Spinal cord (tissue), 9 donors: ENCODE measurements at regions not wholly inside any gene's neighbourhood (a gene's known extent, or its start where the extent isn't known, plus 50 kb on each side); places are given as distances from the start of the nearest gene placed in this dataset.
A peak's percentile ranks its signal among the peaks of the same experiment; 100 is the strongest.

Experiments used
- DNase-seq, 6 donors: peaks; one replicate each; pipeline versions ENCODE4 v3.0.0 to v3.0.0-alpha.2; 2013 to 2015; ENCODE audit warnings: low spot score in 6 of 6, low read depth in 4 of 6
- H3K27ac ChIP-seq: one replicate; pipeline ENCODE4 v1.5.1; 2013; ENCODE audit warnings: low read depth, low read length, control low read depth
- H3K27me3 ChIP-seq: one replicate; pipeline ENCODE4 v1.6.1; 2013; ENCODE audit warnings: low read length; ENCODE audit not compliant: control insufficient read depth, insufficient read depth
- H3K36me3 ChIP-seq: one replicate; pipeline ENCODE4 v1.6.1; 2013; ENCODE audit warnings: low read length; ENCODE audit not compliant: control insufficient read depth, insufficient read depth
- H3K4me1 ChIP-seq: one replicate; pipeline ENCODE4 v1.6.1; 2013; ENCODE audit warnings: low read length; ENCODE audit not compliant: control insufficient read depth, insufficient read depth
- H3K4me3 ChIP-seq: one replicate; pipeline ENCODE4 v1.5.1; 2013; ENCODE audit warnings: low read depth, low read length, control low read depth
- H3K9me3 ChIP-seq: one replicate; pipeline ENCODE4 v1.6.1; 2013; ENCODE audit warnings: low read length; ENCODE audit not compliant: control insufficient read depth, insufficient read depth
- WGBS: methylation state at CpG from one replicate; pipeline ENCODE4 v1.1.5; 2013; ENCODE audit warnings: missing lambda C conversion rate; ENCODE audit not compliant: insufficient coverage; 5-methylcytosine and 5-hydroxymethylcytosine counted together
- donor health status: healthy.

DNA sequence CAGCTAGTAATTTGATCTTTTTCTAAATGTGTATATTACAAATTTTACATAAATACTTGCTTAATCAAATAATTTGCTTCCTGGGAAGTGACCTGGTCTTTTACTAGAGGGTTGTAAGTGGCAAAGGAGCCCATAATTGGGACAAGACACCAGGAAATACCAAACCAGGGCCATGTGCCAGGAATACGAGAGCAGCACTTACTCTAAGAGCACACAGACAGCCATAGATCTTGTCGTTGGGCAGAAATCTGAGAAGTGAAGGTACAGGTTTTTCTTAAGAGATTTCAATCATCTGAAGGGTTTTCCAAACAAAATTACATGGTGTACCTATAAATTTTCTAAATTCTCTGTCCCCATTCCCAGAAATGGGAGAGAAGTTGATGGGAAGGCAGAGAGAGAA, 179.3 kb downstream of the HINT1 start:
- no CpG with 5 or more reads among the region's 2 CpGs for WGBS
- no peak overlapping the region for H3K4me3 ChIP-seq
- H3K36me3 ChIP-seq: no peaks in the 10 kb centered on the region
- H3K4me1 ChIP-seq: no peaks in the 10 kb centered on the region
- no peaks in the 10 kb centered on the region for H3K27me3 ChIP-seq
- peak in 1 of 6 donors; percentile 20 for DNase-seq
- no peak overlapping the region for H3K27ac ChIP-seq
- no peaks in the 10 kb centered on the region for H3K9me3 ChIP-seq

DNA sequence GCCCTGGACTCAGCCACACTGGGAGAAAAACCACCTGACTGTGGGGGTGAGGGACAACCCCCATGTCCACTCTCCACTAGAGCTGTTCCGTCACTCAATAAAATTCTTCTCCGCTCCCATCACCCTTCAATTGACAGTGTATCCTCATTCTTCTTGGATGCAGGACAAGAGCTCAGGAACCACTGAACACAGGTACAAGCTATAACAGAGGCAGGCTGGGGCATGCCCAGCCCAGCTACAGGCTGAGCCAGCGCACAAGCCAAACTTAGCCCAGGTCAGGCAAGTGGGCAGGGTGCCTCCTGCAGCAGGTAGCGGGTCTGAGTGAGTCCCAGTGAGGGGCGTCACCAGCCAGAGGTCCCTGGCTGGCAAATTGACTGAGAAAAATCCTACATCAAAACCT, 183.4 kb downstream of the HINT1 start:
- 100% methylated on average over 3 of the region's 5 CpGs for WGBS
- Histone ChIP-seq H3K4me1 (no peaks in the 10 kb centered on the region), H3K36me3 (no peaks in the 10 kb centered on the region), H3K9me3 (no peaks in the 10 kb centered on the region), H3K27ac (no peak overlapping the region), H3K4me3 (no peak overlapping the region), H3K27me3 (no peaks in the 10 kb centered on the region)
- no peak for DNase-seq

DNA sequence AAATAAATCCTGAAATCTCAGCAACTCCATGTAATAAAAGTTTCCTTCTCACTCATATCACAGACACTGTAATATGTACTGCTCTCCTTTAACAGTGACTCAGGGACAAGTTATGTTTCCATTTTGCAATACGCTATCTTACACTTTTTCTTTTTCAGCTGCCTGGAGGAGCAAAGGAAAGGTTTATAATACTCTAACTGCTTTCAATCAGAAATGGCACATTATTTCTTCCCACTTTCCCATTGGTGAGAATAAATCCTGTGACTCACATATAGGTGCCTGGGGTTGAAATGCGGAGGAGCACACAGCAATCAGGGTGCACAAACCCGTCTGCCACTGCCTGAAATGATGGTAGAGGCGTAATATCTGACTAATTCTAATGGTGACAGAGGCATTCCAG, 186.6 kb downstream of the HINT1 start:
- peak in 1 of 6 donors; percentile 36 for DNase-seq
- no peak overlapping the region for H3K4me3 ChIP-seq
- no peaks in the 10 kb centered on the region for H3K27me3 ChIP-seq
- no peak overlapping the region for H3K27ac ChIP-seq
- H3K36me3 ChIP-seq: no peaks in the 10 kb centered on the region
- no CpG with 5 or more reads among the region's 4 CpGs for WGBS
- no peaks in the 10 kb centered on the region for H3K4me1 ChIP-seq
- H3K9me3 ChIP-seq: no peaks in the 10 kb centered on the region

DNA sequence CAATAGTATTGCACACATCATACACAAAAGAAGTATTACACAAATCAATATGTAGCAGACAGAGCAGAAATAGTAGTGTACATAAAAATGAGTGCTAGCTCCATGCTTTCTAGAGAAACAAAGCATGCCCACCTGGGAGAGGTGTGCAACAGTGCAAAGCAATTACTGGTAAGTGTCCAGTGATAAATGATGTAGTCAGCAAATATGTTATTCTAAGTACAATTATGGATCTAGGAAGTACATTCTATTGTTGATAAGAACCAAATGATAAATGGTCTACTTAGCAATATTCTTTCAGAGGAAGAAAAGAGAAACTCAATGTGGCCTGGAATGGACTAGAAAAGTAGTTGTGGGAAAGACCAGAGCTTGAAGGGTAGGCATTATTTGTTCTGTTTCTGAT, 188.6 kb downstream of the HINT1 start:
- Histone ChIP-seq H3K9me3 (no peaks in the 10 kb centered on the region), H3K4me3 (no peak overlapping the region), H3K36me3 (no peaks in the 10 kb centered on the region), H3K27me3 (no peaks in the 10 kb centered on the region), H3K27ac (no peak overlapping the region), H3K4me1 (no peaks in the 10 kb centered on the region)
- DNase-seq: no peak

DNA sequence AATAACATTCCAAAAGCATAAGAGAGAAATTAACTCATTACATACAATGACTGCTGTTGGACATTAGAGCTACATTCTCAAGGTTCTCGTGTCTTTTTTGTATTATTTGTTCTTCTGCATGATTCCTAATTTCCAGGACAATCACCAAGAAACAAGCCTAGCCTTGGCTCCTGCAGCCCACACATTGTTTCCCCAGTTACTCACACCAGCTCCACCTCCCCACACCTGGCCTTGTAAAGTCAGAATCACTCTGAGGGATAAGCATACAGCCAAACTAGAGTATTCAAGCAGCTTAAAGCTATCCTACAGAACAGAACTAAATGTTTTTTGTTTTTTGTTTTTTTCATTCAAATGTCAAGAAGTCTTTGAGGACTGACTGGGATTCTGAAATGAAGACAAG, 189.2 kb downstream of the HINT1 start:
- Histone ChIP-seq H3K4me3 (no peak overlapping the region), H3K36me3 (no peaks in the 10 kb centered on the region)
- DNase-seq: no peak

DNA sequence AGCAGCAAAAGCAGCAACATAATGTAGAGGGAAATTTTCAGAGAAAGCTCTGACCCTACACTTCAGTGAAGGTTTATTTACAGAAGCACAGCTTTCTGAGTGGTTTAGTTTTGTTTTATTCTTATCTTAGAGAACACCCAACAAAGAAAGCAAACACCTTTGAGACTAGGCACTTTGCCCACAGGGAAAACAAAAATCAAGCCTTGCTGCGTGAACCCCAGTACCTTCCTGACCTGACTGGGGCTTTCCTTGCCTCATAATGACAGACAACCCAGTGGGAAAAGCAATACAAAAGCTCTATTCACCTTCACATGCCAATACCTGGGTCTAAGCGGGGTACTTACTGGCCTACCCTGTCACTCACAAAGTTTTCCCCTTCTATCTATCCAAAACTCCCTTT, 189.8 kb downstream of the HINT1 start:
- DNase-seq: no peak
- H3K9me3 ChIP-seq: no peaks in the 10 kb centered on the region

More for the DNA sequence above, 189.2 kb downstream of the HINT1 start:
- WGBS: no CpG with 5 or more reads among the region's 1 CpG
- Histone ChIP-seq H3K9me3 (no peaks in the 10 kb centered on the region), H3K27ac (no peak overlapping the region), H3K27me3 (no peaks in the 10 kb centered on the region), H3K4me1 (no peaks in the 10 kb centered on the region)

DNA sequence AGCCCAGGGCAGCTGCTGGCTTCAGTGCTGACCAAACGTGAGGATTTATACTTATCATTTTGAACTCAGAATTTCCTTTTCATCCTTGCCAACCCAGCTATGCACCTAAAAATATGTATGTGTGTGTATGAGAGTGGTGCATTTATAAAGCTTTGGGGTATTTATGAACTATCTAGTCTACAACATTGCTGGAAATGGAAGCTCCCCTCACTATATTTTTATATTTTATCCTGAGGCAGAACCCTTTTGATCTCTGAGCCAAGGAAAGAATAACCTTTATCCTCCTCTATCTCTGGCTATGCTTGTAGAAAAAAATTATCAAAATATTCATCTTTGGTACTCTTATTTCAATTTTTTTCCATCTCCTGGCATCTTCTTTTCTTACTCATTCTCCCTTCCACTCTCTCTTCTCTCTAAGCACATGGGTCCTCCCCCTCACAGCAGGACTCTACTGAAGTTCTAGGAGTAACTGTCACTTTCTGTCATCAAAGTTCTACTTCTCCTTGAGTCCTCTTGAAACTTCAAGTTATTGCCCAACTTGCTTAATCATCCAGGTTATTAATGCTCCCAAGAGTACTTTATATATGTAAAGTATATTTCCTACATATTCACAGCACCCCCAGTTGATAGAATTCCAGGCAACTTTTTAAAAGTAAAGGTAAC, 190.9 kb downstream of the HINT1 start:
- Histone ChIP-seq H3K36me3 (no peaks in the 10 kb centered on the region), H3K9me3 (no peaks in the 10 kb centered on the region), H3K27me3 (no peaks in the 10 kb centered on the region), H3K27ac (no peak overlapping the region), H3K4me1 (no peaks in the 10 kb centered on the region), H3K4me3 (no peak overlapping the region)
- WGBS: no CpG with 5 or more reads among the region's 1 CpG
- DNase-seq: no peak

More for the DNA sequence above, 189.8 kb downstream of the HINT1 start:
- WGBS: 74% methylated on average over 2 of the region's 2 CpGs
- no peak overlapping the region for H3K4me3 ChIP-seq
- no peak overlapping the region for H3K27ac ChIP-seq
- H3K27me3 ChIP-seq: no peaks in the 10 kb centered on the region
- H3K4me1 ChIP-seq: no peaks in the 10 kb centered on the region
- H3K36me3 ChIP-seq: no peaks in the 10 kb centered on the region

DNA sequence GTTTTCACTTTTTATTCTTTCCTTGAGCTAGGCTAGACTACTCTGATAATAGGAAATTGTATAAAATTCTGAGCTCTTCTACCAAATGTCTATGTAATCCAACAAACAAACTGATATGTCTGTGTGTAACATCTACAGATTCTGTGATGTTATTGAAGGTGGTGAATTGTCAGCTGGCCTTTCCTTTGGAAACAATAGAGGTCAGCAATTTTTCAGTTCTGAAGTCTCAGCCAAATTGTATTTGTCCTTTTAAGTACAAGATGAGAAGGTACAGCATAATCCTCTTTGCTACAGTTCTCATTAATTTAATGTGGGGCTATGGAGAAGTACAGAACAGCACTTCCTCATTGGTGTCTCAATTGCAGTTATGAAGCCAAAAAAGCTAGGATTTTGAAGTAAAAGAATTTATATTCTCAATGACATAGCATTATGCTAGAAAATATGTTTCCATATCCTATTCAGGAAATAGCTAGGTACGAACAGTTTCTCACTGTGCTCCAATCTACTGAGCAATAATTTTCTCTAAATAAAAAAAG, 198.0 kb downstream of the HINT1 start:
- Histone ChIP-seq H3K4me1 (no peaks in the 10 kb centered on the region), H3K27ac (no peak overlapping the region), H3K27me3 (no peaks in the 10 kb centered on the region), H3K36me3 (no peaks in the 10 kb centered on the region), H3K9me3 (no peaks in the 10 kb centered on the region), H3K4me3 (no peak overlapping the region)
- peak in 1 of 6 donors; percentile 5 for DNase-seq
- no CpG with 5 or more reads among the region's 1 CpG for WGBS

DNA sequence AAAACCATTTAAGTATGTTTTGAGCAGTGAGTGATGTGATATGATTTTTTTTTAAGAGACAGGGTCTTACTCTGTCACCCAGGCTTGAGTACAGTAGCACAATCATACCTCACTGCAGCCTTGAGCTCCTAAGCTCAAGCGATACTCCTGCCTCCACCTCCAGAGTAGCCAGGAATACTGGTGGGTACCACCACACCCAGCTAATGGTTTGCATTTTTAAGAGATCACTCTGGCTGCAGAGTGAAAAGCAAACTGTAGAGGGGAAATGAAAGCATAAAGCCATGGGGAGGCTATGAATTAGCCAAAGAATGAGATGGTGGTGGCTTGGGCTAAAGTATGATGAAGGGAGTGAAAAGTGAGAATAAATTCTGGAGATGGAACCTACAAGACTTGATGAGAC, 199.1 kb downstream of the HINT1 start:
- Histone ChIP-seq H3K4me3 (no peak overlapping the region), H3K9me3 (no peaks in the 10 kb centered on the region), H3K27ac (no peak overlapping the region), H3K36me3 (no peaks in the 10 kb centered on the region), H3K4me1 (no peaks in the 10 kb centered on the region), H3K27me3 (no peaks in the 10 kb centered on the region)
- DNase-seq: no peak
- 100% methylated on average over 1 of the region's 1 CpG for WGBS

DNA sequence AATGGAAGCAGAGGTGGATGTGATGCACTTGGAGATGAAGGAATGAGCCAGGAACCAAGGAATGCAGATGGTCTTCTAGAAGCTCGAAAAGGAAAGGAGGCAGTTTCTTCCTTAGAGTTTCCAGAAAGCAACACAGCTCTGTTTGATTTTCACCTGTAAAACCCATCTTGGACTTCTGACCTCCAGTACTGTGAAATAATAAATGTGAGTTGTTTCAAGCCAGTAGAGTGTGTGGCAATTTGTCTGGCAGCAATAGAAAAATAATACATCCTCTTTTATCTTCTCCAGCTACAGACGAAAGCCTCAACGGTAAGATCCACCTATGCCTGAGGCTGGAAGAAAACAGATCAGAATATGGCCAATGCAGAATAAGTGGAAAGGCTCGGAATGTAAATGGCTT, 199.7 kb downstream of the HINT1 start:
- H3K36me3 ChIP-seq: no peaks in the 10 kb centered on the region
- H3K9me3 ChIP-seq: peaks cover 2% of the 10 kb centered on the region
- no peaks in the 10 kb centered on the region for H3K4me1 ChIP-seq
- no peak for DNase-seq
- no peak overlapping the region for H3K4me3 ChIP-seq
- no peaks in the 10 kb centered on the region for H3K27me3 ChIP-seq
- WGBS: 91% methylated on average over 3 of the region's 4 CpGs
- no peak overlapping the region for H3K27ac ChIP-seq
